Left lung (tissue), 4 donors: ENCODE measurements at regions not wholly inside any gene's neighbourhood (a gene's known extent, or its start where the extent isn't known, plus 50 kb on each side); places are given as distances from the start of the nearest gene placed in this dataset.

Source experiments
- ATAC-seq: fragments of 200-7000 bp; cut with Tn5 transposase; one replicate; pipeline ENCODE4 v1.9.1; 2020; ENCODE audit warnings: moderate library complexity
- DNase-seq, 4 donors: peaks; one replicate each; pipeline ENCODE4 v3.0.0-alpha.2; 2013 to 2020
- H3K27ac ChIP-seq, 2 donors: fragments of 200-600 bp; sonication (generic) in 1 of 2; one replicate each; pipeline versions ENCODE4 v1.5.0 to v1.8.0; 2020 to 2021
- H3K27me3 ChIP-seq, 2 donors: fragments of 200-600 bp; sonication (generic) in 1 of 2; one replicate each; pipeline versions ENCODE4 v1.5.0 to v1.8.0; 2020 to 2021
- H3K36me3 ChIP-seq, 2 donors: fragments of 200-600 bp; sonication (generic) in 1 of 2; one replicate each; pipeline versions ENCODE4 v1.5.0 to v1.8.0; 2020 to 2021
- H3K4me1 ChIP-seq, 2 donors: fragments of 200-600 bp; one replicate each; pipeline ENCODE4 v1.8.0; 2021
- H3K4me3 ChIP-seq, 2 donors: fragments of 200-600 bp; sonication (generic) in 1 of 2; one replicate each; pipeline versions ENCODE4 v1.5.0 to v1.8.0; 2020 to 2021; ENCODE audit warnings: mild to moderate bottlenecking in 1 of 2
- H3K9me3 ChIP-seq, 2 donors: fragments of 200-600 bp; sonication (generic) in 1 of 2; one replicate each; pipeline versions ENCODE4 v1.5.0 to v1.8.0; 2020 to 2021
- CTCF ChIP-seq, 2 donors: fragments of 200-600 bp; sonication (generic) in 1 of 2; IDR thresholded peaks; one replicate each; pipeline versions ENCODE4 v1.5.0 to v1.8.0; 2021; ENCODE audit warnings: antibody characterized with exemption in 2 of 2
- intact Hi-C, 2 donors: fragments of 100-400 bp; cut with DNase I; formaldehyde crosslinking; loops; one replicate each; pipeline versions ENCODE4 v1.11.2 to v1.14.2; 2022
- donor health status: DM: no; HTN: yes; CAD: no.
- donor health status: DM: no; HTN: no; CAD: no.

GRCh38 chr3:95217661-95218060 lies 1154.8 kb downstream of the NSUN3 start:
- Histone ChIP-seq H3K36me3 (no peaks in the 10 kb centered on the region), H3K4me1 (no peaks in the 10 kb centered on the region), H3K4me3 (no peak overlapping the region), H3K9me3 (peaks cover 0 to 21% of the 10 kb centered on the region in 2 donors), H3K27ac (no peak overlapping the region), H3K27me3 (no peaks in the 10 kb centered on the region)
- no peak for TF ChIP-seq CTCF (IDR thresholded peaks at IDR 0.05)
- DNase-seq (no peak), ATAC-seq (no peak)
- intact Hi-C loops: no loop called here

GRCh38 chr3:95218484-95218883 lies 1155.6 kb downstream of the NSUN3 start:
- intact Hi-C loops: no loop called here
- no peak for ATAC-seq
- no peak for TF ChIP-seq CTCF (IDR thresholded peaks at IDR 0.05)
- Histone ChIP-seq H3K4me3 (no peak overlapping the region), H3K27me3 (no peaks in the 10 kb centered on the region), H3K36me3 (no peaks in the 10 kb centered on the region), H3K9me3 (peaks cover 0 to 21% of the 10 kb centered on the region in 2 donors), H3K4me1 (no peaks in the 10 kb centered on the region), H3K27ac (no peak overlapping the region)
- no peak for DNase-seq

- DNase-seq (no peak), ATAC-seq (no peak)
- Histone ChIP-seq H3K9me3 (peaks cover 0 to 29% of the 10 kb centered on the region in 2 donors), H3K27me3 (no peaks in the 10 kb centered on the region), H3K27ac (no peak overlapping the region), H3K4me1 (no peaks in the 10 kb centered on the region), H3K4me3 (no peak overlapping the region), H3K36me3 (no peaks in the 10 kb centered on the region)
- intact Hi-C loops: no loop called here
- TF ChIP-seq CTCF (IDR thresholded peaks at IDR 0.05): no peak
These were observed 1163.6 kb downstream of the NSUN3 start for GRCh38 chr3:95226437-95226836.

- H3K36me3 ChIP-seq: no peaks in the 10 kb centered on the region
- no peak for DNase-seq
- no peaks in the 10 kb centered on the region for H3K4me1 ChIP-seq
- intact Hi-C loops: no loop called here
- H3K27me3 ChIP-seq: no peaks in the 10 kb centered on the region
- no peak overlapping the region for H3K4me3 ChIP-seq
- TF ChIP-seq CTCF (IDR thresholded peaks at IDR 0.05): no peak
- H3K9me3 ChIP-seq: peaks cover 0 to 29% of the 10 kb centered on the region in 2 donors
- ATAC-seq: no peak
- no peak overlapping the region for H3K27ac ChIP-seq
These were observed 1164.2 kb downstream of the NSUN3 start for GRCh38 chr3:95227092-95227491.

GRCh38 chr3:95228416-95228815 lies 1165.6 kb downstream of the NSUN3 start:
- DNase-seq (no peak), ATAC-seq (no peak)
- Histone ChIP-seq H3K4me1 (no peaks in the 10 kb centered on the region), H3K27me3 (no peaks in the 10 kb centered on the region), H3K4me3 (no peak overlapping the region), H3K36me3 (no peaks in the 10 kb centered on the region), H3K9me3 (peaks cover 0 to 29% of the 10 kb centered on the region in 2 donors), H3K27ac (no peak overlapping the region)
- intact Hi-C loops: no loop called here
- no peak for TF ChIP-seq CTCF (IDR thresholded peaks at IDR 0.05)
